Stimulated activated CD8-positive, alpha-beta memory T cell treated with anti-CD3 and anti-CD28 coated beads, Interleukin-12 subunit alpha, Interleukin-12 subunit beta, amount 100 ng/mL, for 1 hour (primary cell): ENCODE measurements at regions not wholly inside any gene's neighbourhood (a gene's known extent, or its start where the extent isn't known, plus 50 kb on each side); places are given as distances from the start of the nearest gene placed in this dataset.

Experiments
- DNase-seq: peaks from one replicate; pipeline ENCODE4 v3.0.0-alpha.2; 2020; ENCODE audit warnings: low read depth

GRCh38 chr4:81946996-81947395, 426.8 kb downstream of the HNRNPD start:
- DNase-seq: no peak

GRCh38 chr4:81930506-81931238, 443.1 kb downstream of the HNRNPD start:
- no peak for DNase-seq

GRCh38 chr4:81923140-81923539, 450.7 kb downstream of the HNRNPD start:
- no peak for DNase-seq

- DNase-seq: no peak
Observed at GRCh38 chr4:81922313-81922712, 450.6 kb upstream of the RASGEF1B start.

GRCh38 chr4:81921751-81922159, 450.0 kb upstream of the RASGEF1B start:
- DNase-seq: no peak

GRCh38 chr4:81919810-81920209, 448.1 kb upstream of the RASGEF1B start:
- DNase-seq: no peak

- no peak for DNase-seq
Observed at GRCh38 chr4:81919223-81919622, 447.5 kb upstream of the RASGEF1B start.

GRCh38 chr4:81915430-81915829, 443.7 kb upstream of the RASGEF1B start:
- no peak for DNase-seq

- no peak for DNase-seq
Observed at GRCh38 chr4:81914623-81915022, 442.9 kb upstream of the RASGEF1B start.

GRCh38 chr4:81913427-81913879, 441.7 kb upstream of the RASGEF1B start:
- DNase-seq: peak; percentile 19

- no peak for DNase-seq
Observed at GRCh38 chr4:81912376-81913030, 440.8 kb upstream of the RASGEF1B start.

GRCh38 chr4:81906905-81907304, 435.2 kb upstream of the RASGEF1B start:
- no peak for DNase-seq

GRCh38 chr4:81905971-81906370, 434.3 kb upstream of the RASGEF1B start:
- DNase-seq: no peak

- no peak for DNase-seq
Observed at GRCh38 chr4:81904121-81904520, 432.4 kb upstream of the RASGEF1B start.

GRCh38 chr4:81903212-81903611, 431.5 kb upstream of the RASGEF1B start:
- no peak for DNase-seq

GRCh38 chr4:81898862-81899504, 427.3 kb upstream of the RASGEF1B start:
- no peak for DNase-seq

GRCh38 chr4:81896936-81897335, 425.2 kb upstream of the RASGEF1B start:
- DNase-seq: no peak

GRCh38 chr4:81891005-81891996, 419.6 kb upstream of the RASGEF1B start:
- DNase-seq: no peak

GRCh38 chr4:81884986-81885385, 413.3 kb upstream of the RASGEF1B start:
- DNase-seq: no peak

- DNase-seq: no peak
Observed at GRCh38 chr4:81883530-81884450, 412.1 kb upstream of the RASGEF1B start.

GRCh38 chr4:81883004-81883403, 411.3 kb upstream of the RASGEF1B start:
- no peak for DNase-seq
